Esophagus muscularis mucosa (tissue), 4 donors: ENCODE measurements at regions not wholly inside any gene's neighbourhood (a gene's known extent, or its start where the extent isn't known, plus 50 kb on each side); places are given as distances from the start of the nearest gene placed in this dataset.

Experiments
- DNase-seq: peaks from one replicate; pipeline ENCODE4 v3.0.0-alpha.2; 2017; ENCODE audit errors: extremely low spot score
- H3K27ac ChIP-seq, 4 donors: fragments of 200-600 bp; sonication (generic); replicated peaks in 1 of 4; 1 replicate in 3 of 4; 2 replicates in 1 of 4; pipeline ENCODE4 v1.5.1; 2016 to 2019; ENCODE audit warnings: mild to moderate bottlenecking in 1 of 4
- H3K27me3 ChIP-seq, 4 donors: fragments of 200-600 bp; sonication (generic); one replicate each; pipeline versions ENCODE4 v1.5.1 to v1.6.0; 2016 to 2019
- H3K36me3 ChIP-seq, 4 donors: fragments of 200-600 bp; sonication (generic); one replicate each; pipeline ENCODE4 v1.5.1; 2016 to 2019
- H3K4me1 ChIP-seq, 4 donors: fragments of 200-600 bp; sonication (generic); one replicate each; pipeline ENCODE4 v1.5.1; 2016 to 2019
- H3K4me3 ChIP-seq, 4 donors: fragments of 200-600 bp; sonication (generic); 1 replicate in 2 of 4; 2 replicates in 2 of 4; pipeline ENCODE4 v1.5.1; 2016 to 2019; ENCODE audit warnings: mild to moderate bottlenecking in 4 of 4, moderate library complexity in 1 of 4
- H3K9me3 ChIP-seq, 4 donors: fragments of 200-600 bp; sonication (generic); 1 replicate in 3 of 4; 2 replicates in 1 of 4; pipeline ENCODE4 v1.5.1; 2016 to 2019
- EP300 ChIP-seq: sonication (generic); formaldehyde crosslinking; IDR thresholded peaks from one replicate; pipeline ENCODE4 v1.6.1; 2017; ENCODE audit warnings: antibody characterized with exemption
- POLR2A ChIP-seq: fragments of 450-650 bp; IDR thresholded peaks from one replicate; pipeline ENCODE4 v1.6.1; 2017; ENCODE audit warnings: antibody characterized with exemption, moderate library complexity, mild to moderate bottlenecking, low read depth
- POLR2AphosphoS5 ChIP-seq, 2 donors: sonication (generic); formaldehyde crosslinking; IDR thresholded peaks; one replicate each; pipeline ENCODE4 v1.6.1; 2017; ENCODE audit warnings: antibody characterized with exemption in 2 of 2
- WGBS: methylation state at CpG from one replicate; pipeline ENCODE4 v1.1.5; 2018; 5-methylcytosine and 5-hydroxymethylcytosine counted together
- intact Hi-C: fragments of 100-400 bp; cut with DNase I; formaldehyde crosslinking; loops from one replicate; pipeline ENCODE4 v1.15.1; 2023
- TF ChIP-seq, protein P1 (sequence below), 3 experiments: fragments of 200-600 bp in 2 of 3; fragments of 450-650 bp in 1 of 3; sonication (generic) in 2 of 3; IDR thresholded peaks; one replicate each; pipeline ENCODE4 v1.5.1; 2017 to 2019; ENCODE audit warnings: antibody characterized with exemption in 3 of 3, mild to moderate bottlenecking in 2 of 3, moderate library complexity in 1 of 3

DNA sequence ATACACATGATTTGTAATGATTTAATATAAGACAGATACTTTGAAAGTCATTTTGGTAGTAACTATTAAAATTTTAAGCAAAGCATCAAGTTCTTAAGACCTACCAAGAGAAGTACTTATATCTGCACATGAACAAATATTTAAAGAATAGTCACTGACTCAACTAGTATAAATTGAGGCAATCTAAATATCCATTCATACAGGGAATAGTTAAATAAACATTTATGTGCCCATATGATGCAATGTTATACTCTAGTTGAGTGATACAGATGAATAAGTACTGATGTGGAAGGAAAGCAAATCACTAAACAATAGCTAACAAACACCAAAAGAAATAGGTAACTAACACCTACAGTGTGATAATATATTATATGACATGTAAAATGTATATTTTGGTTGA, 527.7 kb downstream of the EPHA3 start:
- TF ChIP-seq, protein P1, sequence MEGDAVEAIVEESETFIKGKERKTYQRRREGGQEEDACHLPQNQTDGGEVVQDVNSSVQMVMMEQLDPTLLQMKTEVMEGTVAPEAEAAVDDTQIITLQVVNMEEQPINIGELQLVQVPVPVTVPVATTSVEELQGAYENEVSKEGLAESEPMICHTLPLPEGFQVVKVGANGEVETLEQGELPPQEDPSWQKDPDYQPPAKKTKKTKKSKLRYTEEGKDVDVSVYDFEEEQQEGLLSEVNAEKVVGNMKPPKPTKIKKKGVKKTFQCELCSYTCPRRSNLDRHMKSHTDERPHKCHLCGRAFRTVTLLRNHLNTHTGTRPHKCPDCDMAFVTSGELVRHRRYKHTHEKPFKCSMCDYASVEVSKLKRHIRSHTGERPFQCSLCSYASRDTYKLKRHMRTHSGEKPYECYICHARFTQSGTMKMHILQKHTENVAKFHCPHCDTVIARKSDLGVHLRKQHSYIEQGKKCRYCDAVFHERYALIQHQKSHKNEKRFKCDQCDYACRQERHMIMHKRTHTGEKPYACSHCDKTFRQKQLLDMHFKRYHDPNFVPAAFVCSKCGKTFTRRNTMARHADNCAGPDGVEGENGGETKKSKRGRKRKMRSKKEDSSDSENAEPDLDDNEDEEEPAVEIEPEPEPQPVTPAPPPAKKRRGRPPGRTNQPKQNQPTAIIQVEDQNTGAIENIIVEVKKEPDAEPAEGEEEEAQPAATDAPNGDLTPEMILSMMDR (IDR thresholded peaks at IDR 0.05), result no peak
- TF ChIP-seq POLR2A, result no peak
- no peak for TF ChIP-seq EP300
- no peak for TF ChIP-seq POLR2AphosphoS5 (IDR thresholded peaks at IDR 0.05)
- Histone ChIP-seq H3K4me1 (no peaks in the 10 kb centered on the region), H3K27ac (no peak overlapping the region), H3K36me3 (no peaks in the 10 kb centered on the region), H3K4me3 (no peak overlapping the region), H3K27me3 (no peaks in the 10 kb centered on the region), H3K9me3 (no peaks in the 10 kb centered on the region)
- no peak for DNase-seq
- intact Hi-C loops, result no loop called here

DNA sequence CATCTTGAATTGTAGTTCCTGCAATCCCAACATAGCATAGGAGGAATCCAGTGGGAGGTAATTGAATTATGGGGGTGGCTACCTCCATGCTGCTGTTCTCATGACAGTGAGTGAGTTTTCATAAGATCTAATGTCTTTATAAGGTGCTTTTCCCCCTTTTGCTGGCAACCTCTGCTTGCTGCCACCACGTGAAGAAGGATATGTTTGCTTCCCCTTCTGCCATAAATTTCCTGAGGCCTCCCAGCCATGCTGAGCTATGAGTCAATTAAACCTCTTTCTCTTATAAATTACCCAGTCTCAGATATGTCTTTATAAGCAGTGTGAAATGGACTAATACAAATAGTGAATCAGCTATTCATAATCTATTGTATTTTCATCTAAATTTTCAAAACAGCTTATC, 537.3 kb downstream of the EPHA3 start:
- H3K4me1 ChIP-seq, result no peaks in the 10 kb centered on the region

DNA sequence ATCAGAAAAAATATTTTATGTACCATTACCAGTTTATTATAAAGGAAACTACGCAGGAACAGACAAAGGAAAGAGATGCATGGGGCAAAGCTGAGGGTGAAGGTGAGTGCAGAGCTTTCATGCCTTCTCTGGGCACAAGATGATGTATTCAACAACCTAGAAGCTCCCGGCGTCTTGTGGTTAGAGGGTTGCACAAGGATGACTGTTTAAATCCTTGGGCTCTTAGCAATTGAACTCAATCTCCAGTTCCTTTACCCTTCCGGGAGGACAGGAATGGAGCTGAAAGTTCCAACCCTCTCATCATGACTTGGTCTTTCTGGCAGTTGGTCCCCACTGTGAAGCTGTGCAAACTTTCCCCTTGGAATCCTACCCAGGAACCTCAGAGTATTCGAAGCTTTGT, 542.0 kb downstream of the EPHA3 start:
- intact Hi-C loops, result no loop called here
- TF ChIP-seq EP300, result no peak
- no peak for TF ChIP-seq POLR2AphosphoS5 (IDR thresholded peaks at IDR 0.05)
- TF ChIP-seq POLR2A, result no peak
- TF ChIP-seq, protein P1 (IDR thresholded peaks at IDR 0.05), result no peak
- Histone ChIP-seq H3K4me1 (peaks cover 0 to 9% (median 0%) of the 10 kb centered on the region in 4 donors), H3K36me3 (no peaks in the 10 kb centered on the region), H3K4me3 (no peak overlapping the region), H3K27me3 (no peaks in the 10 kb centered on the region), H3K9me3 (no peaks in the 10 kb centered on the region), H3K27ac (no peak overlapping the region)
- DNase-seq, result no peak
- WGBS, result 90% methylated on average over 5 of the region's 5 CpGs

More for the DNA sequence above, 537.3 kb downstream of the EPHA3 start:
- TF ChIP-seq POLR2A, result no peak
- TF ChIP-seq, protein P1 (IDR thresholded peaks at IDR 0.05), result no peak
- TF ChIP-seq POLR2AphosphoS5 (IDR thresholded peaks at IDR 0.05), result no peak
- no peak for TF ChIP-seq EP300
- Histone ChIP-seq H3K36me3 (no peaks in the 10 kb centered on the region), H3K4me3 (no peak overlapping the region), H3K27me3 (no peaks in the 10 kb centered on the region), H3K27ac (no peak overlapping the region), H3K9me3 (no peaks in the 10 kb centered on the region)
- intact Hi-C loops, result no loop called here
- DNase-seq, result no peak
- WGBS, result 16% methylated on average over 1 of the region's 1 CpG

DNA sequence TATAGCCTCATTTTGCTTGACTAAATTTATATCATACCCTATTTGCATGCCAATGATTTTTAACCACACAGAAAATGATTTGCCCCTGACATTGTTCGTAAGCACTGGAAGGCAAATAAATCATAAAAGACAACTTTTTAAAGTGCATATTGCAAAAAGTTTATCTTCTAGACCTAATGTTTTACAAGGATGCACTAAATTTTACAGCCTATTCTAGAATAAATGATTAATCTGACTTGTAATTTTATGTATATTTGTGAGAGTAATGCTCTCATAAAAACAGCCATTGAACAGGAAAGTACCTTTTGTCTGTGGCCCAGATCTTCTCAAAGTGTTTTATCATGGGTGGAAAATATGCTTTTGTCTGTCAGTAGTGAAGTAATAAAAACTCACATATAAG, 546.6 kb downstream of the EPHA3 start:
- Histone ChIP-seq H3K27me3 (no peaks in the 10 kb centered on the region), H3K36me3 (no peaks in the 10 kb centered on the region), H3K4me1 (peaks cover 0 to 14% (median 3%) of the 10 kb centered on the region in 4 donors), H3K9me3 (peaks cover 0 to 18% (median 11%) of the 10 kb centered on the region in 4 donors), H3K4me3 (no peak overlapping the region), H3K27ac (no peak overlapping the region)
- TF ChIP-seq EP300 (no peak), POLR2A (no peak), POLR2AphosphoS5 (IDR thresholded peaks at IDR 0.05) (no peak)
- TF ChIP-seq, protein P1 (IDR thresholded peaks at IDR 0.05), result no peak
- intact Hi-C loops, result no loop called here
- 39% methylated on average over 1 of the region's 1 CpG for WGBS
- DNase-seq, result no peak

DNA sequence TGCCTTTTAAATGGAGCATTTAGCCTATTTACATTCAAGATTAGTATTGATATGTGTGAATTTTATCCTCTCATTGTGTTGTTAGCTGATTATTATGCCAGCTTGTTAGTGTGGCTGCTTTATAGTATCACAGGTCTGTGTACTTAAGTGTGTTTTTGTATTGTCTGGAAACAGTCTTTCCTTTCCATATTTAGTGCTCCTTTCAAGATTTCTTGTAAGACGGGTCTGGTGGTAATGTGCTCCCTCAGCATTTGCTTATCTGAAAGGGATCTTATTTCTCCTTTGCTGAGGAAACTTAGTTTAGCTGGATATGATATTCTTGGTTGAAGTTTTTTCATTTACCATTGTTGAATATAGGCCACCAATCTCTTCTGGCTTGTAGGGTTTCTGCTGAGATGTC, 549.0 kb downstream of the EPHA3 start:
- no peak for DNase-seq
- no peak overlapping the region for H3K27ac ChIP-seq
- H3K9me3 ChIP-seq, result peaks cover 0 to 18% (median 11%) of the 10 kb centered on the region in 4 donors
- H3K36me3 ChIP-seq, result no peaks in the 10 kb centered on the region
- TF ChIP-seq POLR2A (no peak), EP300 (no peak), POLR2AphosphoS5 (IDR thresholded peaks at IDR 0.05) (no peak)
- TF ChIP-seq, protein P1 (IDR thresholded peaks at IDR 0.05), result no peak
- no peaks in the 10 kb centered on the region for H3K27me3 ChIP-seq
- intact Hi-C loops, result no loop called here
- H3K4me1 ChIP-seq, result peaks cover 0 to 14% (median 3%) of the 10 kb centered on the region in 4 donors
- H3K4me3 ChIP-seq, result no peak overlapping the region
- WGBS, result 80% methylated on average over 1 of the region's 1 CpG
